Stimulated activated CD8-positive, alpha-beta memory T cell treated with anti-CD3 and anti-CD28 coated beads, Interleukin-4, amount 100 ng/mL, for 4 hours (primary cell): ENCODE measurements at regions not wholly inside any gene's neighbourhood (a gene's known extent, or its start where the extent isn't known, plus 50 kb on each side); places are given as distances from the start of the nearest gene placed in this dataset.
"Not testable (repeated sequence)": the region's sequence is repeated elsewhere in the genome, so short reads cannot be mapped to it uniquely, and the experiment has no call there.

Source experiments
- DNase-seq, 2 donors: peaks; one replicate each; pipeline ENCODE4 v3.0.0-alpha.2; 2020; ENCODE audit warnings: low read depth in 2 of 2, low spot score in 1 of 2

- DNase-seq, result not testable (repeated sequence)
Measured at GRCh38 chr9:97248252-97248651, 59.2 kb upstream of the CCDC180 start.

- DNase-seq, result no peak
Measured at GRCh38 chr9:97243606-97244005, 63.9 kb upstream of the CCDC180 start.

- not testable (repeated sequence) for DNase-seq
Measured at GRCh38 chr9:97241430-97241829, 66.0 kb upstream of the CCDC180 start.

- peak; percentile 28 to 35 for DNase-seq
Measured at GRCh38 chr9:97237951-97238889, 69.2 kb upstream of the CCDC180 start.

- DNase-seq, result no peak
Measured at GRCh38 chr9:97237311-97237786, 70.1 kb upstream of the CCDC180 start.

GRCh38 chr9:97233009-97233400 lies 74.5 kb upstream of the CCDC180 start:
- DNase-seq, result not testable (repeated sequence)

- not testable (repeated sequence) for DNase-seq
Measured at GRCh38 chr9:97232060-97233008, 75.1 kb upstream of the CCDC180 start.

- not testable (repeated sequence) for DNase-seq
Measured at GRCh38 chr9:97222393-97222792, 85.1 kb upstream of the CCDC180 start.

- DNase-seq, result peak; percentile 5 to 27
Measured at GRCh38 chr9:97221478-97222355, 85.7 kb upstream of the CCDC180 start.

- DNase-seq, result no peak
Measured at GRCh38 chr9:97220894-97221477, 86.5 kb upstream of the CCDC180 start.

GRCh38 chr9:97220396-97220795 lies 87.1 kb upstream of the CCDC180 start:
- not testable (repeated sequence) for DNase-seq

- not testable (repeated sequence) for DNase-seq
Measured at GRCh38 chr9:97219443-97220140, 87.9 kb upstream of the CCDC180 start.

GRCh38 chr9:97215127-97215526 lies 92.3 kb upstream of the CCDC180 start:
- not testable (repeated sequence) for DNase-seq

- DNase-seq, result not testable (repeated sequence)
Measured at GRCh38 chr9:97214556-97214955, 92.9 kb upstream of the CCDC180 start.

- not testable (repeated sequence) for DNase-seq
Measured at GRCh38 chr9:97199683-97200082, 107.8 kb upstream of the CCDC180 start.

- DNase-seq, result not testable (repeated sequence)
Measured at GRCh38 chr9:97193767-97194166, 113.7 kb upstream of the CCDC180 start.

GRCh38 chr9:97188545-97188944 lies 118.9 kb upstream of the CCDC180 start:
- no peak for DNase-seq

GRCh38 chr9:97187706-97188105 lies 119.8 kb upstream of the CCDC180 start:
- not testable (repeated sequence) for DNase-seq

- no peak for DNase-seq
Measured at GRCh38 chr9:97186493-97186892, 121.0 kb upstream of the CCDC180 start.
